Gastroesophageal sphincter (tissue), 4 donors: ENCODE measurements at regions not wholly inside any gene's neighbourhood (a gene's known extent, or its start where the extent isn't known, plus 50 kb on each side); places are given as distances from the start of the nearest gene placed in this dataset.
"Not testable (repeated sequence)": the region's sequence is repeated elsewhere in the genome, so short reads cannot be mapped to it uniquely, and the experiment has no call there.

Experiments
- ATAC-seq: fragments of 150-250 bp; one replicate; pipeline ENCODE4 v1.9.1; 2016; ENCODE audit warnings: mild to moderate bottlenecking, moderate library complexity
- H3K27ac ChIP-seq, 4 donors: fragments of 200-600 bp; sonication (generic) in 3 of 4; 1 replicate in 3 of 4; 2 replicates in 1 of 4; pipeline ENCODE4 v1.5.1; 2016 to 2019
- H3K27me3 ChIP-seq: fragments of 200-600 bp; sonication (generic); one replicate; pipeline ENCODE4 v1.5.1; 2019
- H3K36me3 ChIP-seq, 2 donors: fragments of 200-600 bp; sonication (generic); one replicate each; pipeline ENCODE4 v1.5.1; 2019; ENCODE audit warnings: control low read depth in 1 of 2
- H3K4me1 ChIP-seq, 3 donors: fragments of 200-600 bp; sonication (generic); 1 replicate in 2 of 3; 2 replicates in 1 of 3; pipeline ENCODE4 v1.5.1; 2016 to 2019; ENCODE audit warnings: control low read depth in 2 of 3
- H3K4me3 ChIP-seq, 2 donors: fragments of 200-600 bp; sonication (generic); one replicate each; pipeline ENCODE4 v1.5.1; 2019; ENCODE audit warnings: mild to moderate bottlenecking in 1 of 2, moderate library complexity in 1 of 2
- H3K9me3 ChIP-seq, 3 donors: fragments of 200-600 bp; sonication (generic); one replicate each; pipeline ENCODE4 v1.5.1; 2017 to 2019; ENCODE audit warnings: control low read depth in 2 of 3
- CTCF ChIP-seq, 4 experiments: fragments of 200-600 bp in 2 of 4; fragments of 450-650 bp in 2 of 4; sonication (generic) in 1 of 4; IDR thresholded peaks; one replicate each; pipeline ENCODE4 v1.5.1; 2017 to 2019; ENCODE audit warnings: antibody characterized with exemption in 4 of 4, mild to moderate bottlenecking in 2 of 4, moderate library complexity in 2 of 4
- EP300 ChIP-seq: sonication (generic); formaldehyde crosslinking; IDR thresholded peaks from one replicate; pipeline ENCODE4 v1.6.1; 2017; ENCODE audit warnings: antibody characterized with exemption, mild to moderate bottlenecking
- POLR2A ChIP-seq, 2 donors: fragments of 450-650 bp; IDR thresholded peaks; one replicate each; pipeline ENCODE4 v1.6.1; 2017; ENCODE audit warnings: antibody characterized with exemption in 2 of 2, mild to moderate bottlenecking in 2 of 2, moderate library complexity in 1 of 2
- POLR2AphosphoS5 ChIP-seq: sonication (generic); formaldehyde crosslinking; IDR thresholded peaks from one replicate; pipeline ENCODE4 v1.6.1; 2017; ENCODE audit warnings: antibody characterized with exemption
- WGBS, 2 donors: methylation state at CpG; one replicate each; pipeline ENCODE4 v1.1.5; 2018; ENCODE audit warnings: low coverage in 1 of 2; 5-methylcytosine and 5-hydroxymethylcytosine counted together

GRCh38 chr7:145845345-145845744 is 271.3 kb upstream of the CNTNAP2 start:
- H3K27ac ChIP-seq: no peak overlapping the region
- WGBS, 2 donors: 42 to 85% methylated on average over 3 of the region's 6 CpGs
- H3K36me3 ChIP-seq: no peaks in the 10 kb centered on the region
- TF ChIP-seq EP300 (no peak), POLR2A (IDR thresholded peaks at IDR 0.05) (no peak), CTCF (IDR thresholded peaks at IDR 0.05) (no peak)
- no peaks in the 10 kb centered on the region for H3K4me1 ChIP-seq
- no peaks in the 10 kb centered on the region for H3K27me3 ChIP-seq
- no peaks in the 10 kb centered on the region for H3K9me3 ChIP-seq
- no peak for ATAC-seq
- no peak overlapping the region for H3K4me3 ChIP-seq

GRCh38 chr7:145839814-145840213 is 276.8 kb upstream of the CNTNAP2 start:
- WGBS, 2 donors: 79 to 80% methylated on average over 1 of the region's 1 CpG

GRCh38 chr7:145831616-145832206 is 284.9 kb upstream of the CNTNAP2 start:
- WGBS, 2 donors: 43 to 81% methylated on average over 1 to 4 of the region's 4 CpGs
- Histone ChIP-seq H3K9me3 (no peaks in the 10 kb centered on the region), H3K27ac (no peak overlapping the region), H3K36me3 (no peaks in the 10 kb centered on the region), H3K4me3 (no peak overlapping the region), H3K27me3 (no peaks in the 10 kb centered on the region), H3K4me1 (no peaks in the 10 kb centered on the region)
- ATAC-seq: no peak
- TF ChIP-seq CTCF (IDR thresholded peaks at IDR 0.05): no peak
- TF ChIP-seq POLR2A (IDR thresholded peaks at IDR 0.05): no peak
- TF ChIP-seq EP300: no peak
- TF ChIP-seq POLR2AphosphoS5: no peak

More at GRCh38 chr7:145839814-145840213, 276.8 kb upstream of the CNTNAP2 start:
- no peak overlapping the region for H3K27ac ChIP-seq
- no peak for ATAC-seq
- H3K27me3 ChIP-seq: no peaks in the 10 kb centered on the region
- no peaks in the 10 kb centered on the region for H3K4me1 ChIP-seq
- TF ChIP-seq CTCF (IDR thresholded peaks at IDR 0.05) (no peak), POLR2A (IDR thresholded peaks at IDR 0.05) (no peak), EP300 (no peak), POLR2AphosphoS5 (no peak)
- H3K4me3 ChIP-seq: no peak overlapping the region
- H3K9me3 ChIP-seq: no peaks in the 10 kb centered on the region
- no peaks in the 10 kb centered on the region for H3K36me3 ChIP-seq

- no peak for ATAC-seq
- no peak overlapping the region for H3K27ac ChIP-seq
- TF ChIP-seq EP300 (no peak), POLR2AphosphoS5 (no peak), POLR2A (IDR thresholded peaks at IDR 0.05) (no peak), CTCF (IDR thresholded peaks at IDR 0.05) (no peak)
- H3K36me3 ChIP-seq: no peaks in the 10 kb centered on the region
- H3K27me3 ChIP-seq: no peaks in the 10 kb centered on the region
- H3K4me3 ChIP-seq: no peak overlapping the region
- H3K4me1 ChIP-seq: no peaks in the 10 kb centered on the region
- H3K9me3 ChIP-seq: peaks cover 0 to 13% (median 0%) of the 10 kb centered on the region in 3 donors
- 20 to 73% methylated on average over 1 to 5 of the region's 8 CpGs for WGBS, 2 donors
These were observed 298.9 kb upstream of the CNTNAP2 start for GRCh38 chr7:145817687-145818086.

GRCh38 chr7:145812218-145812617 is 304.4 kb upstream of the CNTNAP2 start:
- H3K4me1 ChIP-seq: no peaks in the 10 kb centered on the region
- ATAC-seq: no peak
- no peaks in the 10 kb centered on the region for H3K36me3 ChIP-seq
- H3K27me3 ChIP-seq: no peaks in the 10 kb centered on the region
- H3K27ac ChIP-seq: no peak overlapping the region
- H3K4me3 ChIP-seq: no peak overlapping the region
- peaks cover 0 to under 1% (median 0%) of the 10 kb centered on the region in 3 donors for H3K9me3 ChIP-seq
- TF ChIP-seq CTCF (IDR thresholded peaks at IDR 0.05) (no peak), POLR2A (IDR thresholded peaks at IDR 0.05) (no peak), EP300 (no peak), POLR2AphosphoS5 (no peak)

- not testable (repeated sequence) for H3K36me3 ChIP-seq, H3K27me3 ChIP-seq, H3K9me3 ChIP-seq, H3K4me3 ChIP-seq, H3K27ac ChIP-seq, H3K4me1 ChIP-seq, ATAC-seq
- 43 to 60% methylated on average over 2 to 3 of the region's 3 CpGs for WGBS, 2 donors
These were observed 311.1 kb upstream of the CNTNAP2 start for GRCh38 chr7:145805496-145805895.
